CD4-positive, alpha-beta T cell (primary cell): ENCODE measurements at regions not wholly inside any gene's neighbourhood (a gene's known extent, or its start where the extent isn't known, plus 50 kb on each side); places are given as distances from the start of the nearest gene placed in this dataset.
A peak's percentile ranks its signal among the peaks of the same experiment; 100 is the strongest.
"Not testable (repeated sequence)": the region's sequence is repeated elsewhere in the genome, so short reads cannot be mapped to it uniquely, and the experiment has no call there.

ENCODE experiments used
- ATAC-seq: fragments of 200-7000 bp; cut with Tn5 transposase; one replicate; pipeline ENCODE4 v1.10.0; 2022; ENCODE audit warnings: mild to moderate bottlenecking; ENCODE audit not compliant: poor library complexity
- CTCF ChIA-PET: fragments of 350-600 bp; sonication (Branson Sonifier 250); formaldehyde crosslinking; loops from one replicate; lab custom pipeline; 2021; ENCODE audit warnings: antibody characterized with exemption, inconsistent platforms; lab: Charles Lee
- POLR2A ChIA-PET: fragments of 350-600 bp; sonication (Branson Sonifier 250); formaldehyde crosslinking; loops from one replicate; lab custom pipeline; 2021; ENCODE audit warnings: antibody characterized with exemption, inconsistent platforms; lab: Charles Lee
- DNase-seq, 14 experiments: peaks; one replicate each; pipeline ENCODE4 v3.0.0-alpha.2; 2013 to 2020; ENCODE audit warnings: mixed read lengths in 2 of 14
- H3K27ac ChIP-seq, 2 donors: one replicate each; pipeline versions ENCODE4 v1.5.1 to v1.7.0; 2013; ENCODE audit warnings: low read length in 2 of 2, low read depth in 1 of 2, mild to moderate bottlenecking in 1 of 2
- H3K27me3 ChIP-seq, 2 experiments: 1 replicate in 1 of 2; 2 replicates in 1 of 2; pipeline versions ENCODE4 v1.6.1 to v1.7.0; 2013; ENCODE audit warnings: low read length in 2 of 2, control low read depth in 1 of 2, mild to moderate bottlenecking in 1 of 2, moderate library complexity in 1 of 2; ENCODE audit not compliant: insufficient read depth in 2 of 2, control insufficient read depth in 1 of 2
- H3K36me3 ChIP-seq: one replicate; pipeline ENCODE4 v1.6.1; 2013; ENCODE audit warnings: low read length, control low read depth; ENCODE audit not compliant: insufficient read depth
- H3K4me1 ChIP-seq: one replicate; pipeline ENCODE4 v1.6.1; 2013; ENCODE audit warnings: low read length, control low read depth; ENCODE audit not compliant: insufficient read depth
- H3K4me3 ChIP-seq: one replicate; pipeline ENCODE4 v1.5.1; 2013; ENCODE audit warnings: mild to moderate bottlenecking, low read length, moderate library complexity
- H3K9me3 ChIP-seq, 2 experiments: 1 replicate in 1 of 2; 2 replicates in 1 of 2; pipeline versions ENCODE4 v1.6.1 to v1.7.0; 2013; ENCODE audit warnings: low read length in 2 of 2, mild to moderate bottlenecking in 2 of 2, control low read depth in 1 of 2, moderate library complexity in 1 of 2; ENCODE audit not compliant: control insufficient read depth in 1 of 2, insufficient read depth in 1 of 2
- H3K27ac Mint-ChIP-seq: one replicate; pipeline ENCODE4 v1.8.0; 2020; ENCODE audit warnings: mixed read lengths
- H3K27me3 Mint-ChIP-seq: one replicate; pipeline ENCODE4 v1.8.0; 2021; ENCODE audit warnings: mixed read lengths
- H3K36me3 Mint-ChIP-seq: one replicate; pipeline ENCODE4 v1.8.0; 2021; ENCODE audit warnings: low read depth, mixed read lengths
- H3K4me1 Mint-ChIP-seq: one replicate; pipeline ENCODE4 v1.8.0; 2021; ENCODE audit warnings: low read depth, mixed read lengths
- H3K4me3 Mint-ChIP-seq: one replicate; pipeline ENCODE4 v1.8.0; 2020; ENCODE audit warnings: mild to moderate bottlenecking, mixed read lengths
- H3K9me3 Mint-ChIP-seq: one replicate; pipeline ENCODE4 v1.8.0; 2020; ENCODE audit warnings: mixed read lengths
- intact Hi-C, 2 experiments: fragments of 100-400 bp; cut with DNase I in 1 of 2; cut with micrococcal nuclease in 1 of 2; formaldehyde crosslinking; loops; one replicate each; pipeline versions ENCODE4 v1.15.1 to v1.9.0; 2023 to 2025; cut with DNase I, micrococcal nuclease
- TF ChIP-seq, protein P1 (sequence below): fragments of 200-600 bp; IDR thresholded peaks from one replicate; pipeline ENCODE4 v1.8.0; 2022; ENCODE audit warnings: antibody characterized with exemption, mild to moderate bottlenecking

DNA sequence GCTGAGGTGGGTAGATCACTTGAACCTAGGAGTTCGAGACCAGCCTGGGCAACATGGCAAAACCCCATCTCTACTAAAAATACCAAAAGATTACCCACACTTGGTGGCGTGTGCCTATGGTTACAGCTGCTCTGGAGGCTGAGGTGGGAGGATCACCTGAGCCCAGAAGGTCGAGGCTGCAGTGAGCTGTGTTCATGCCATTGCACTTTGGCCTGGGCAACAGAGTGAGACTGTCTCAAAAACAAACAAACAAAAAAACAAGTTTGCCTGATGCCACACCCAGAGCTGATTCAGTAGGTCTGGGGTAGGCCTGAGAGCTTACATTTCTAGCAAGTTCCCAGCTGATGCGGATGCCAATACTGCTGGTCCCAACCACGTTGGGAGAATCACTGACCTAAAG lies 60.5 kb upstream of the HSPA9 start:
- DNase-seq = no peak
- intact Hi-C loops = no loop called here
- no peak for ATAC-seq
- H3K9me3 Mint-ChIP-seq = no peaks in the 10 kb centered on the region
- no peaks in the 10 kb centered on the region for H3K4me1 Mint-ChIP-seq
- Histone ChIP-seq H3K27me3 (peaks cover 60 to 66% of the 10 kb centered on the region in 2 experiments), H3K4me1 (no peaks in the 10 kb centered on the region), H3K9me3 (no peaks in the 10 kb centered on the region), H3K36me3 (no peaks in the 10 kb centered on the region), H3K4me3 (no peak overlapping the region), H3K27ac (no peak overlapping the region)
- no peaks in the 10 kb centered on the region for H3K36me3 Mint-ChIP-seq
- CTCF ChIA-PET = no interaction called here
- H3K27me3 Mint-ChIP-seq = peaks cover 95% of the 10 kb centered on the region
- H3K27ac Mint-ChIP-seq = no peak overlapping the region
- POLR2A ChIA-PET = no interaction called here
- TF ChIP-seq, protein P1, sequence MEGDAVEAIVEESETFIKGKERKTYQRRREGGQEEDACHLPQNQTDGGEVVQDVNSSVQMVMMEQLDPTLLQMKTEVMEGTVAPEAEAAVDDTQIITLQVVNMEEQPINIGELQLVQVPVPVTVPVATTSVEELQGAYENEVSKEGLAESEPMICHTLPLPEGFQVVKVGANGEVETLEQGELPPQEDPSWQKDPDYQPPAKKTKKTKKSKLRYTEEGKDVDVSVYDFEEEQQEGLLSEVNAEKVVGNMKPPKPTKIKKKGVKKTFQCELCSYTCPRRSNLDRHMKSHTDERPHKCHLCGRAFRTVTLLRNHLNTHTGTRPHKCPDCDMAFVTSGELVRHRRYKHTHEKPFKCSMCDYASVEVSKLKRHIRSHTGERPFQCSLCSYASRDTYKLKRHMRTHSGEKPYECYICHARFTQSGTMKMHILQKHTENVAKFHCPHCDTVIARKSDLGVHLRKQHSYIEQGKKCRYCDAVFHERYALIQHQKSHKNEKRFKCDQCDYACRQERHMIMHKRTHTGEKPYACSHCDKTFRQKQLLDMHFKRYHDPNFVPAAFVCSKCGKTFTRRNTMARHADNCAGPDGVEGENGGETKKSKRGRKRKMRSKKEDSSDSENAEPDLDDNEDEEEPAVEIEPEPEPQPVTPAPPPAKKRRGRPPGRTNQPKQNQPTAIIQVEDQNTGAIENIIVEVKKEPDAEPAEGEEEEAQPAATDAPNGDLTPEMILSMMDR = no peak
- no peak overlapping the region for H3K4me3 Mint-ChIP-seq

DNA sequence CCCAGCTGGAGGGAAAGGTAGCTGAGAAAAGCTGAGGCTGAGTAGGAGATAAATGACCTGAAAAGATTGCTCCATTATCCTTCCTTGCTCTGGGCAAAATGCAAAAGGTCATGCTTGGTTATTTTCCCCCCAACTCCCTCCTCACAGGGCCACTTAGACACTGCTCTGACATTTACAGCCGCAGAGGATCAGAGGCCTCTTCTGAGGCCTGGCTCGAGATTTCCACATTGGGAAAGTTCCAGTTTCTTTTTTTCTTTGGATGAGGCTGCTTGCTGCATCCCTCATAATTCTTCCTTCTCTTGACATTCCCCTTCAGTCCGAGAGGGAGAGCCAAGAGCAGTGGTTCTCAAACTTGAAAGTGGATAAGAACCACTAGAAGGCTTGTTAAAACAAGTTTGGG lies 60.1 kb upstream of the HSPA9 start:
- H3K27me3 Mint-ChIP-seq = peaks cover 94% of the 10 kb centered on the region
- H3K9me3 ChIP-seq = no peaks in the 10 kb centered on the region
- ChIA-PET CTCF (no interaction called here), POLR2A (no interaction called here)
- peaks cover 60 to 63% of the 10 kb centered on the region in 2 experiments for H3K27me3 ChIP-seq
- DNase-seq = no peak
- no peak overlapping the region for H3K27ac Mint-ChIP-seq
- no peaks in the 10 kb centered on the region for H3K36me3 ChIP-seq
- TF ChIP-seq, protein P1 = no peak
- ATAC-seq = no peak
- H3K27ac ChIP-seq = no peak overlapping the region
- no peak overlapping the region for H3K4me3 Mint-ChIP-seq
- H3K4me3 ChIP-seq = no peak overlapping the region
- no peaks in the 10 kb centered on the region for H3K36me3 Mint-ChIP-seq
- H3K4me1 Mint-ChIP-seq = no peaks in the 10 kb centered on the region
- no peaks in the 10 kb centered on the region for H3K9me3 Mint-ChIP-seq
- H3K4me1 ChIP-seq = no peaks in the 10 kb centered on the region
- intact Hi-C loops = no loop called here

DNA sequence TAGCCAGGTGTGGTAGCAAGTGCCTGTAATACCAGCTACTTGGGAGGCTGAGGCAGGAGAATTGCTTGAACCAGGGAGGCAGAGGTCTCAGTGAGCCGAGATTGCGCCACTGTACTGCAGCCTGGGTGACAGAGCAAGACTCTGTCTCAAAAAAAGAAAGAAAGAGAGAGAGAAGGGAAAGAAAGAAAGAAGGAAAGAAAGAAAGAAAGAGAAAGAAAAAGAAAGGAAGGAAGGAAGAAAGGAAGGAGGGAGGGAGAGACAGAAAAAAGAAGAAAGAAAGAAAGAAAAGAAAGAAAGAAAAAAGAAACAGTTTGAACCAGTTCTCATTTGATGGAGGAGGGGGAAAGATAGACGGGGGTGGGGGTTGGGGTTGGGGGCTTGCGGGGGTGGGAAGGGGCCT lies 59.6 kb upstream of the HSPA9 start:
- ATAC-seq, intact Hi-C loops, DNase-seq, H3K9me3 ChIP-seq, H3K36me3 ChIP-seq, H3K4me3 Mint-ChIP-seq, H3K4me1 ChIP-seq, H3K9me3 Mint-ChIP-seq, H3K27ac Mint-ChIP-seq, CTCF ChIA-PET, H3K4me1 Mint-ChIP-seq, H3K36me3 Mint-ChIP-seq, POLR2A ChIA-PET, H3K4me3 ChIP-seq, H3K27ac ChIP-seq: not testable (repeated sequence)
- H3K27me3 Mint-ChIP-seq = peaks cover 93% of the 10 kb centered on the region
- H3K27me3 ChIP-seq = peaks cover 58 to 59% of the 10 kb centered on the region in 2 experiments

DNA sequence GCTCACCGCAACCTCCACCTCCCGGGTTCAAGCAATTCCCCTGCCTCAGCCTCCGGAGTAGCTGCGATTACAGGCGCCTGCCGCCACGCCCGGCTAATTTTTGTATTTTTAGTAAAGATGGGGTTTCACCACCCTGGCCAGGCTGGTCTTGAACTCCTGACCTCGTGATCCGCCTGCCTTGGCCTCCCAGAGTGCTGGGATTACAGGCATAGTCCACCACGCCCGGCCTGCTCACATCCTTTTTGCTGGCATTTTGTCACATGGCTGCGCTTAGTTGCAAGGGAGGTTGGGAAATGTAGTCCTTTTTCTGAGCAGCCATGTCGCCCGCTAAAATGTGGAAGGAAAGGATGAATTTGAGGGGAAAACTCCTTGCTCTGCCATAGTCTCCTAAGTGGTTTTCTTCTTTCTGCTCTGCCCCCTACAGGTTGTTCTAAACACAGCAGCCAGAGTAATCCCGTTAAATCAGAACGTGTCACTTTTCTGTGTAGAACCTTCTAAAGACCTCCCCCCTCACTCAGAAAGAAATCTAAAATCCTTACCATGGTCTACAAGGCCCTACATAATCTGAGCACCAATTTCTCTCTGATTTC lies 57.8 kb upstream of the HSPA9 start:
- Histone ChIP-seq H3K4me1 (no peaks in the 10 kb centered on the region), H3K27ac (no peak overlapping the region), H3K4me3 (no peak overlapping the region), H3K27me3 (peaks cover 42 to 45% of the 10 kb centered on the region in 2 experiments), H3K9me3 (no peaks in the 10 kb centered on the region), H3K36me3 (no peaks in the 10 kb centered on the region)
- H3K27me3 Mint-ChIP-seq = peaks cover 81% of the 10 kb centered on the region
- TF ChIP-seq, protein P1 = no peak
- H3K36me3 Mint-ChIP-seq = no peaks in the 10 kb centered on the region
- ChIA-PET CTCF (no interaction called here), POLR2A (no interaction called here)
- peak in 3 of 14 experiments; percentile 16 to 59 (median 49) for DNase-seq
- no peaks in the 10 kb centered on the region for H3K9me3 Mint-ChIP-seq
- intact Hi-C loops = no loop called here
- H3K4me3 Mint-ChIP-seq = no peak overlapping the region
- ATAC-seq = no peak
- H3K27ac Mint-ChIP-seq = no peak overlapping the region
- H3K4me1 Mint-ChIP-seq = no peaks in the 10 kb centered on the region
